Keratinocyte (primary cell): ENCODE measurements at regions not wholly inside any gene's neighbourhood (a gene's known extent, or its start where the extent isn't known, plus 50 kb on each side); places are given as distances from the start of the nearest gene placed in this dataset.

Source experiments
- DNase-seq: peaks from one replicate; pipeline ENCODE4 v3.0.0-alpha.2; 2011; ENCODE audit warnings: low read depth, missing footprints, low spot score
- FAIRE-seq: peaks from 2 replicates; lab custom pipeline; 2011; peaks lifted over from hg19 to GRCh38; lab: Jason Lieb, UNC
- H2AFZ ChIP-seq: 2 replicates; pipeline ENCODE4 v1.6.0; 2012; ENCODE audit warnings: low read length, control low read depth, inconsistent platforms; ENCODE audit not compliant: control insufficient read depth
- H3K27ac ChIP-seq: 2 replicates; pipeline ENCODE4 v1.5.1; 2011; ENCODE audit warnings: low read length; ENCODE audit not compliant: control insufficient read depth, insufficient read depth
- H3K27me3 ChIP-seq: 3 replicates; pipeline ENCODE4 v1.6.0; 2011; ENCODE audit warnings: low read length; ENCODE audit not compliant: control insufficient read depth, insufficient read depth; ENCODE audit errors: extremely low read depth
- H3K36me3 ChIP-seq, 2 experiments: 2 replicates in 1 of 2; 3 replicates in 1 of 2; pipeline ENCODE4 v1.5.1; 2011; ENCODE audit warnings: low read length in 2 of 2, mild to moderate bottlenecking in 1 of 2; ENCODE audit not compliant: control insufficient read depth in 2 of 2, insufficient read depth in 2 of 2; ENCODE audit errors: extremely low read depth in 1 of 2
- H3K4me1 ChIP-seq: 3 replicates; pipeline ENCODE4 v1.5.1; 2011; ENCODE audit warnings: low read length; ENCODE audit not compliant: control insufficient read depth, insufficient read depth; ENCODE audit errors: extremely low read depth
- H3K4me2 ChIP-seq: 3 replicates; pipeline ENCODE4 v1.6.0; 2011; ENCODE audit warnings: low read depth, low read length; ENCODE audit not compliant: control insufficient read depth, insufficient read depth; ENCODE audit errors: extremely low read depth
- H3K4me3 ChIP-seq, 3 experiments: fragments of 200-600 bp in 1 of 3; sonication (generic) in 1 of 3; 2 replicates in 2 of 3; 3 replicates in 1 of 3; pipeline ENCODE4 v1.5.1; 2011 to 2016; ENCODE audit warnings: low read length in 3 of 3, mild to moderate bottlenecking in 3 of 3, control low read depth in 2 of 3, inconsistent platforms in 1 of 3, low read depth in 1 of 3, mixed read lengths in 1 of 3, mixed run types in 1 of 3, moderate library complexity in 1 of 3; ENCODE audit not compliant: control insufficient read depth in 2 of 3, insufficient read depth in 2 of 3; ENCODE audit errors: extremely low read depth in 1 of 3
- H3K79me2 ChIP-seq: 2 replicates; pipeline ENCODE4 v1.6.0; 2012; ENCODE audit warnings: low read length; ENCODE audit not compliant: control insufficient read depth, insufficient read depth
- H3K9ac ChIP-seq: 3 replicates; pipeline ENCODE4 v1.6.0; 2011; ENCODE audit warnings: low read length; ENCODE audit not compliant: control insufficient read depth, insufficient read depth; ENCODE audit errors: extremely low read depth
- H3K9me1 ChIP-seq: 3 replicates; pipeline ENCODE4 v1.6.0; 2011; ENCODE audit warnings: low read length; ENCODE audit not compliant: control insufficient read depth, insufficient read depth; ENCODE audit errors: extremely low read depth
- H3K9me3 ChIP-seq: 2 replicates; pipeline ENCODE4 v1.5.1; 2012; ENCODE audit warnings: low read depth, low read length; ENCODE audit not compliant: control insufficient read depth
- H4K20me1 ChIP-seq: 3 replicates; pipeline ENCODE4 v1.6.0; 2011; ENCODE audit warnings: low read length; ENCODE audit not compliant: control insufficient read depth, insufficient read depth; ENCODE audit errors: extremely low read depth
- CTCF ChIP-seq, 3 experiments: IDR thresholded peaks in 1 of 3; conservative IDR thresholded peaks in 1 of 3; optimal IDR thresholded peaks in 1 of 3; 2 replicates in 2 of 3; 3 replicates in 1 of 3; pipeline versions ENCODE3 to v1.5.1; 2011; ENCODE audit warnings: low read length in 3 of 3, mild to moderate bottlenecking in 3 of 3, moderate library complexity in 2 of 3, control low read depth in 1 of 3, inconsistent platforms in 1 of 3; ENCODE audit not compliant: insufficient read depth in 2 of 3; ENCODE audit errors: extremely low read depth in 1 of 3
- EZH2 ChIP-seq: IDR thresholded peaks from one replicate; pipeline ENCODE4 v1.6.1; 2012; ENCODE audit warnings: inconsistent platforms, mild to moderate bottlenecking, low read length, moderate library complexity
- dilution Hi-C: fragments of 300-500 bp; cut with MboI; formaldehyde crosslinking; loops from one replicate; pipeline ENCODE4 v1.7.0; 2020; ENCODE audit warnings: low sequenced_read_pairs; ENCODE audit not compliant: extremely low pct_ligation_motif_present

DNA sequence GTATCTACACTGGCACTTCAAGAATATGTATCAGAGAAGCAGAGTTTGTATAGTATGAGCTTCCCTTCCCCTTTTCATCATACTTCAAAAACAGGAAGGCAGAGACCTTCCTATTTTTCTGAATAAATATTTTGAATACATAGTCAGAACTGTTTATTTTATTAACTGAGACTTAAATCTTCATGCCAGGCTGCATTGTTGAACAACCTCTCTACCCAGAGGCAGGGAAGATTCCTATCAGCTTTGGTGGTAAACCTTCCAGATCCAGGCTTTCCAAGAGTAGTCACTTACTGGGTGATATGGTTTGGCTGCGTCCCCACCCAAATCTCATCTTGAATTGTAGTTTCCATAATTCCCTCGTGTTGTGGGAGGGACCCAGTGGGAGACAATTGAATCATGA is 217.4 kb upstream of the ATP11B start:
- H3K27ac ChIP-seq, result no peak overlapping the region
- H3K9ac ChIP-seq, result no peak overlapping the region
- no peaks in the 10 kb centered on the region for H3K79me2 ChIP-seq
- no peaks in the 10 kb centered on the region for H3K9me3 ChIP-seq
- H2AFZ ChIP-seq, result no peak overlapping the region
- H4K20me1 ChIP-seq, result no peaks in the 10 kb centered on the region
- FAIRE-seq (no peak), DNase-seq (no peak)
- no peak overlapping the region for H3K4me2 ChIP-seq
- TF ChIP-seq CTCF (optimal IDR thresholded peaks at IDR 0.05 in 1 of 3, IDR thresholded peaks at IDR 0.05 in 1 of 3, conservative IDR thresholded peaks at IDR 0.05 in 1 of 3; ENCODE audit: extremely low read depth in 1 of 3, insufficient read depth in 2 of 3, low read length in 3 of 3) (no peak), EZH2 (no peak)
- H3K4me1 ChIP-seq, result no peaks in the 10 kb centered on the region
- H3K4me3 ChIP-seq, result no peak overlapping the region
- no peaks in the 10 kb centered on the region for H3K36me3 ChIP-seq
- no peaks in the 10 kb centered on the region for H3K27me3 ChIP-seq
- no peaks in the 10 kb centered on the region for H3K9me1 ChIP-seq
- dilution Hi-C loops, result no loop called here

DNA sequence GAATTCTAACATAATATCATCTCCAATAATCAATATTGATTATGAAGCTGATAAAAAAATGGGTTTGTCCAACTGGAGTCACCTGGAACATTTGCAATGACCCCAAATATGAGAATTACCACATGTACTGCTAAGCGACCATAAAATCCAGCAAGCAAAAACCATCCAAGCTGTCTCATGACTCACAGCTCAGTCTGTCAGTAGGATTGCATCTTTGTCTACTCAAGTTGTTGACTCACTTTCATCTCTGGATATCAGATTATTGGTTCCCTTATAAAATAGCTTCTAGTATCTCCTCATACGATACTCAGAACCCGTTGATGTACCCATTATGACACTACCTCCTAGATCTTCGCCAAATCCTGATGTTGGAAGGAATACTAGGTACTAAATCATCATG is 209.8 kb upstream of the ATP11B start:
- H3K9me1 ChIP-seq, result no peaks in the 10 kb centered on the region
- dilution Hi-C loops, result no loop called here
- FAIRE-seq (no peak), DNase-seq (no peak)
- TF ChIP-seq CTCF (optimal IDR thresholded peaks at IDR 0.05 in 1 of 3, IDR thresholded peaks at IDR 0.05 in 1 of 3, conservative IDR thresholded peaks at IDR 0.05 in 1 of 3; ENCODE audit: extremely low read depth in 1 of 3, insufficient read depth in 2 of 3, low read length in 3 of 3) (no peak), EZH2 (no peak)
- no peaks in the 10 kb centered on the region for H3K27me3 ChIP-seq
- H3K27ac ChIP-seq, result no peak overlapping the region
- no peaks in the 10 kb centered on the region for H3K4me1 ChIP-seq
- H3K4me3 ChIP-seq, result no peak overlapping the region
- H2AFZ ChIP-seq, result no peak overlapping the region
- H4K20me1 ChIP-seq, result no peaks in the 10 kb centered on the region
- no peak overlapping the region for H3K9ac ChIP-seq
- H3K9me3 ChIP-seq, result no peaks in the 10 kb centered on the region
- no peaks in the 10 kb centered on the region for H3K36me3 ChIP-seq
- H3K4me2 ChIP-seq, result no peak overlapping the region
- H3K79me2 ChIP-seq, result no peaks in the 10 kb centered on the region
